ENCODE measurements at regions not wholly inside any gene's neighbourhood (a gene's known extent, or its start where the extent isn't known, plus 50 kb on each side); places are given as distances from the start of the nearest gene placed in this dataset.

DNA sequence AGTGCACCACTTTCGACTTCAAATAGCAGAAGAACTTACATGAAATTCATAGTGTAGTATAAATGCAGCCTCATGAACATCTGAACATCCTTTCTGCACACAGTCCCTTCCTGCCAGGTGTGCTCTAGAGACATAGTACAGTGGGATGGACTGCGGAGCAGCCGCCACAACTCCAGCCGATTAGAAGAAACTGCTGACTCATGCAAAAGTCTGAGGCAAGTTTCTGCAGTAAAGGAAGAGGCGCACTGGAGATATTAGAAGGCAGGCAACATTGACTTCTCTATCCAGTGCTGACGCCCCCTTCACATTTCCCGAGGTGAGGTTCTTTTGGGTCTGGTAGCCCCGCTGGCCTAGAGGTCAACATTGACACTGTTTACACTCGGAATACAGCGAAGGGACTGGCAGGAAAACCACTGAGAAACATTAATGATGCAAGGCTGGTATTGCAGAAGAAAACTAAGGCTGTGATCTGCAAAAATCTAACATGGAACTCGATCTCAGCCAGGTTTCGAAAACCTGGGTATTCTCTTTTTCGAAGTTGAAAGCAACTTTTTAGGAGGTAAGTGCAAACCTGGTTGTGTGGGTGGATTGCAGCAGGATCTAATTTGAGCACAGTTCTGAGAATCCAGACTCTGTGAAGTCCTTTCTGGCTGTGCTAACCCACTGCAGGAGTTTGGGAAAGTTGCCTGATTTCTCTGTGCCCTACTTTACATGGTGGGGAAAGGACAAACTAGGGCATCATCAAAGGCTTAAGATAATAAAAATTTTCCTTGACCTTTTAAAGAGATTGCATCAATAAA is 90.7 kb downstream of the CDC7 start:
- Histone ChIP-seq H3K4me3 (ENCODE audit: low read depth, low read length) (no peak overlapping the region), H3K4me1 (ENCODE audit: control insufficient read depth, insufficient read depth, low read length) (no peaks in the 10 kb centered on the region), H3K27ac (ENCODE audit: low read depth, low read length) (no peak overlapping the region), H3K36me3 (ENCODE audit: control insufficient read depth, insufficient read depth, low read length) (no peaks in the 10 kb centered on the region), H3K9me3 (ENCODE audit: control insufficient read depth, insufficient read depth, low read length) (no peaks in the 10 kb centered on the region), H3K27me3 (ENCODE audit: control insufficient read depth, insufficient read depth, low read length) (no peaks in the 10 kb centered on the region)
- DNase-seq (ENCODE audit: low read depth in 4 of 6, low spot score in 6 of 6), result no peak
- WGBS (ENCODE audit: insufficient coverage), result 90% methylated on average over 10 of the region's 13 CpGs

DNA sequence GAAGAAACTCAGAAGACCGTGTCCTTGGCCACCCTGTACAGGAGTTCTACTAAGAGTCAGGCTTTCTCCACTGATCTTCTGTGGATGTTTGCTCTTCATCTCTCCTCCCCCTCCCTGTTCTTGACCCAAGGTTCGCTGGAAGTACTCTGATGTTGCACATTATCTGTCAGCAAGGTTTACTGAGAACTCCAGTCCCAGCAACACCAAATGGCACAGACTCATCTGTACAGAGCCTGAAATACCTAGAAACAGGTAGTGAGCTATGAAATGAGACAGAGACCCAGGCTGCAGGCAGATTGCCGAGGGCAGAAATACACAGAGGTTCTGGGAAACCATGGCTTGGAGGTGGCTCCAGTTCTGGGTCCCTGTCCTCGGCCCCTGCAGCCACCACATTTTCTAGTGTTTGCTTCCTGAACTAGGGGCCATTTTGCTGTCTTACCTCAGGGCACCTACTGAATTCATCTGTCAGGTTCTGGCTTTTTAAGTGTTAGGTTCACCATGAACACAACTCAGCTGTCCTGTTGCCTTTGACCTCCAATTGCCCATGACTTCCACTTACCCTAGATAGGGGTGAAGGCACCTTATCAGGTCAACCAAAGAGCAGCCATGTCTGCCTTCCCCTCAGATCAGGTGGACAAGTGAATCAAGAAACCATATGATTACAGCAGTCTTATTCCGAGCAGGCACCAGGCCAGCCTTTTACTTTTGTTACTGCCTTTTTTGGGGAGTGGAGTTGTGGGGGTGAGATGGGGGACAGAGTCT is 92.2 kb downstream of the CDC7 start:
- no peaks in the 10 kb centered on the region for H3K27me3 ChIP-seq (ENCODE audit: control insufficient read depth, insufficient read depth, low read length)
- no peaks in the 10 kb centered on the region for H3K9me3 ChIP-seq (ENCODE audit: control insufficient read depth, insufficient read depth, low read length)
- no peak overlapping the region for H3K4me3 ChIP-seq (ENCODE audit: low read depth, low read length)
- whole genome bisulfite sequencing (ENCODE audit: insufficient coverage), result 95% methylated on average over 3 of the region's 5 CpGs
- H3K27ac ChIP-seq (ENCODE audit: low read depth, low read length), result no peak overlapping the region
- no peaks in the 10 kb centered on the region for H3K4me1 ChIP-seq (ENCODE audit: control insufficient read depth, insufficient read depth, low read length)
- no peaks in the 10 kb centered on the region for H3K36me3 ChIP-seq (ENCODE audit: control insufficient read depth, insufficient read depth, low read length)
- no peak for DNase-seq (ENCODE audit: low read depth in 4 of 6, low spot score in 6 of 6)

DNA sequence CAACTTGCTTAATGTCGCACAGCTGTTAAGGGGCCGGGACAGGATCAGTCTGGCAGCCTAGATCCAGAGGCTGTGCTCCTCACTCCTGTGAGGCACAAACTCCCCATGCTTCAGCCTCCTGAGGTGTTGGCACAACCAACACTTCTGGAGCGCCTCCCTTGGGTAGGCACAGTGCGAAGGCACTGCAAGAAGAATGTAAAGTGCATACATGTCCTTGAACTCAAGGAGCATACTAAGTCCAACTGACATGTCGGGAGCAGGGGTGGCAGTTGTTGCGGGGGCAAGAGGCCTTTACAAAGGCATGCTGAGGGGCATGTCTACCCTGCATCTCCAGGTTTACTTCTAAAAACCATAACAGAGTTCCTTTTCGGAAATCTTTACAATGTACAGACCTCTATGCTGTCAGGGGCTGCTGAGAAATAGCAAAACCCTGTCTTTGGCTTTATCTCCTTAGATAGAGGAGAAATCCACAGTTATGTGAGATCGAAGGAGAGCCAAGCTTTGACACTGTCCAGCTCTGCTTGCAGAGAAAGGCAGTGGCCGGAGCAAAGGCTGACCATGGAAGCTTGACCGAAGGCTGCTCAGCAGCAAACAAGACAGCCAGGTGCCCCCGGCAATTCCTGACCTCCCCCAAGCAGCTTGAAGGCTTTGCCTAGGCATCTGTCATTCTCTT is 93.9 kb downstream of the CDC7 start:
- 96% methylated on average over 9 of the region's 11 CpGs for whole genome bisulfite sequencing (ENCODE audit: insufficient coverage)
- Histone ChIP-seq H3K27me3 (ENCODE audit: control insufficient read depth, insufficient read depth, low read length) (no peaks in the 10 kb centered on the region), H3K27ac (ENCODE audit: low read depth, low read length) (no peak overlapping the region), H3K9me3 (ENCODE audit: control insufficient read depth, insufficient read depth, low read length) (no peaks in the 10 kb centered on the region), H3K4me3 (ENCODE audit: low read depth, low read length) (no peak overlapping the region), H3K36me3 (ENCODE audit: control insufficient read depth, insufficient read depth, low read length) (no peaks in the 10 kb centered on the region), H3K4me1 (ENCODE audit: control insufficient read depth, insufficient read depth, low read length) (no peaks in the 10 kb centered on the region)
- no peak for DNase-seq (ENCODE audit: low read depth in 4 of 6, low spot score in 6 of 6)

DNA sequence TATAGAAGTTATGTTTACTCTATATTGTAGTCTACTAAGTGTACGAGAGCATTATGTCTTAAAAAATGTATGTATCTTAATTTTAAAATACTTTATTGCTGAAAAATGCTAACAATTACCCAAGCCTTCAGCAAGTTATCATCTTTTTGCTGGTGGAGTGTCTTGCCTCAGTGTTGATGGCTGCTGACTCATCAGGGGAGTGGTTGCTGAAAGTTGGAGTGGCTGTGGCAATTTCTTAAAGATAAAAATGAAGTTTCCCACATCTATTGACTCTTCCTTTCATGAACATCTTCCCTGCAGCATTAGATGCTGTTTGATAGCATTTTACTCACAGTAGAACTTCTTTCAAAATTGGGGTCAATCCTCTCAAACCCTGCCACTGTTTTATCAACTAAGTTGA is 95.8 kb downstream of the CDC7 start:
- WGBS (ENCODE audit: insufficient coverage), result no CpG with 5 or more reads among the region's 1 CpG
- Histone ChIP-seq H3K36me3 (ENCODE audit: control insufficient read depth, insufficient read depth, low read length) (no peaks in the 10 kb centered on the region), H3K27me3 (ENCODE audit: control insufficient read depth, insufficient read depth, low read length) (no peaks in the 10 kb centered on the region), H3K4me1 (ENCODE audit: control insufficient read depth, insufficient read depth, low read length) (no peaks in the 10 kb centered on the region), H3K9me3 (ENCODE audit: control insufficient read depth, insufficient read depth, low read length) (no peaks in the 10 kb centered on the region), H3K27ac (ENCODE audit: low read depth, low read length) (no peak overlapping the region), H3K4me3 (ENCODE audit: low read depth, low read length) (no peak overlapping the region)
- DNase-seq (ENCODE audit: low read depth in 4 of 6, low spot score in 6 of 6), result no peak

DNA sequence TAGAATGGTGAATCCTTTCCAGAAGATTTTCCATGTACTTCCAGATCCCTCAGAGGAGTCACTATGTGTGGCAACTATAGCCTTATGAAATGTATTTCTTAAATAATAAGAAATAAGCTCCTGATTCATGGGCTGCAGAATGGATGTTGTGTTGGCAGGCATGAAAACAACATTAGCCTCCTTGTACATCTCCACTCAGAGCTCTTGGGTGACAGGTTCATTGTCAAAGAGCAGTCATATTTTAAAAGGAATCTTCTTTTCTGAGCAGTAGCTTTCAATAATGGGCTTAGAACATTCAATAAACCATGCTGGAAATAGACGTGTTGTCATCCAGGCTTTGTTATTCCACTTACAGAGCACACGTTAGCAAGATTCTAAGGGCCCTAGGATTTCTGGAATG is 96.6 kb downstream of the CDC7 start:
- H3K27ac ChIP-seq (ENCODE audit: low read depth, low read length), result no peak overlapping the region
- no peaks in the 10 kb centered on the region for H3K36me3 ChIP-seq (ENCODE audit: control insufficient read depth, insufficient read depth, low read length)
- no CpG with 5 or more reads among the region's 2 CpGs for WGBS (ENCODE audit: insufficient coverage)
- no peak overlapping the region for H3K4me3 ChIP-seq (ENCODE audit: low read depth, low read length)
- peaks cover 3% of the 10 kb centered on the region for H3K4me1 ChIP-seq (ENCODE audit: control insufficient read depth, insufficient read depth, low read length)
- DNase-seq (ENCODE audit: low read depth in 4 of 6, low spot score in 6 of 6), result no peak
- H3K9me3 ChIP-seq (ENCODE audit: control insufficient read depth, insufficient read depth, low read length), result no peaks in the 10 kb centered on the region
- no peaks in the 10 kb centered on the region for H3K27me3 ChIP-seq (ENCODE audit: control insufficient read depth, insufficient read depth, low read length)

DNA sequence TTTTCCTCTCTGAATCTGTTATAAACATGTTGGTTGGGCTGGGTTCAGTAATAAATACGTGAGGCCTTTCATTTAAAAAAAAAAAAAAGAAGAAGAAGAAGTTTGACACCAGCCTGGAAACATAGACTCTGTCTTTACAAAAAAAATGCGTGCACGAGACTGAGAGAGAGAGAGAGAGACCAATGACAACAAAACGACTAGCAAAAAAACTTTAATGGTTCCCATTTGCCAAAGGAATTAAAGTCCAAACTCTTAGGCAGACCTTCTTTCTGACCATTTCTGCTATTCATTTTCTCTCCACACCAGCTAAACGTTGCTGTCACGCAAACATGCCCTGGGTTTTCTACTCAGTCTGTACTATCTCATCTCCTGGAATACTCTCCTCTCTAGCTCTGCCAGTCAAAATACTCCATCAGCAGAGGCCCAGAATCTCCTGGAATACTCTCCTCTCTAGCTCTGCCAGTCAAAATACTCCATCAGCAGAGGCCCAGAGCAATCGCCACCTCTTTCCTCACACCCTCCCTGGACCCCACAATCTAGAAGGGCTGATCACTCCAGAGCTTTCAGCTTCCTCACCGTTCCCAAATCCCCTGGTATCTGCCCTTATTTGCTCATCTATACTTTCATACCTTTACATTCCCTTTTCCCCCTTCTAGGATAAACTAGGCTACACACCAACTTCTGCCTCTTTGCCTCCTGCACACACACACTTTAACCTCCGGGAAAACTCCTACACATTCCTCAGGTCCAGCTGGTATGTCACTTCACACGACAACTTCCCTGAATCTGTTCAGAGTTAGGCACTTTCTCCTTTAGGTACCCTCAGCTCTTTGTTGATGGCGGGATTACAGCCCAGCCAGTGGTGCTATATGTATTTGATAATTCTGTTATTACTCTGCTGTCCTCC is 100.0 kb downstream of the CDC7 start:
- WGBS (ENCODE audit: insufficient coverage), result 75% methylated on average over 5 of the region's 11 CpGs
- Histone ChIP-seq H3K9me3 (ENCODE audit: control insufficient read depth, insufficient read depth, low read length) (no peaks in the 10 kb centered on the region), H3K4me3 (ENCODE audit: low read depth, low read length) (no peak overlapping the region), H3K36me3 (ENCODE audit: control insufficient read depth, insufficient read depth, low read length) (no peaks in the 10 kb centered on the region), H3K27me3 (ENCODE audit: control insufficient read depth, insufficient read depth, low read length) (no peaks in the 10 kb centered on the region), H3K4me1 (ENCODE audit: control insufficient read depth, insufficient read depth, low read length) (peaks cover 3% of the 10 kb centered on the region), H3K27ac (ENCODE audit: low read depth, low read length) (peak overlapping the region; percentile 47)
- peak in 1 of 6 donors; percentile 58 for DNase-seq (ENCODE audit: low read depth in 4 of 6, low spot score in 6 of 6)

DNA sequence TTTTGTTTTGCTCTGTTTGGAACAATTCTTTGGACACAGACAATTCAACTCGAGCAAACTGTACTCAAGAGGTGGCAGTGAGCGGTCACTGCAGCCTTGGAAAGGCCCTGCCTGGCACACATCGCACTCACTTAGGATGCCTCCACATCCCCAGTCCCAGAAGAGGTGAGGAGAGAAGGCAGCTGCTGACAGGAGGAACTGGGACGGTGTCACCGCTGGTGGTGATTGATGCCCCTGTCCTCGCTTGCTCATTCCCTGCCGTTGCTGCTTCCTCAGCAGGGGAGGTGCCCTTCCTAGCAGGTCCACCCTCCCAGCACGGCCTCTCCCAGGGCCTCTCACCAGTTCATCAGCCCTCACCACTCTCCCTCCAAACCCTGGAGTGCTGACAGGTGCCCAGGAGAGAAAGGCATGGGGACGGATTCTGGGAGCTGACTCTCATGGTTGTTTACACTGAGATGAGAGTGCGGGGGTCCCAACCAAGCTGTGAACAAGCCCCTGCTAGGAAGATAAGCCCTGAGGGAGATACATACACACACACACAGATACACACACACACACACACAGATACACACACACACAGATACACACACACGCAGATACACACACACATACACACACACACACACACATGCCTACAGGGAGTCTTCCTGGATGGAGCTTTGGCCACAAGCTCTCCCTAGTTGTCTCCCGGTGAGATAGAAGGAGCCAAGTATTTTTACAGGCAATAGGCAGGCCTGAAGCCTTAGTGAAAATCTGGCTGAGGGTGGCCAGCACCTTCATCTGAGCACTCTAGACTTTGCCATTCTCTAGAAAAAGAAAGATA is 101.1 kb downstream of the CDC7 start:
- no peak overlapping the region for H3K4me3 ChIP-seq (ENCODE audit: low read depth, low read length)
- H3K36me3 ChIP-seq (ENCODE audit: control insufficient read depth, insufficient read depth, low read length), result no peaks in the 10 kb centered on the region
- no peaks in the 10 kb centered on the region for H3K9me3 ChIP-seq (ENCODE audit: control insufficient read depth, insufficient read depth, low read length)
- DNase-seq (ENCODE audit: low read depth in 4 of 6, low spot score in 6 of 6), result no peak
- H3K27me3 ChIP-seq (ENCODE audit: control insufficient read depth, insufficient read depth, low read length), result no peaks in the 10 kb centered on the region
- WGBS (ENCODE audit: insufficient coverage), result 50% methylated on average over 7 of the region's 12 CpGs
- no peak overlapping the region for H3K27ac ChIP-seq (ENCODE audit: low read depth, low read length)
- H3K4me1 ChIP-seq (ENCODE audit: control insufficient read depth, insufficient read depth, low read length), result peaks cover 3% of the 10 kb centered on the region

DNA sequence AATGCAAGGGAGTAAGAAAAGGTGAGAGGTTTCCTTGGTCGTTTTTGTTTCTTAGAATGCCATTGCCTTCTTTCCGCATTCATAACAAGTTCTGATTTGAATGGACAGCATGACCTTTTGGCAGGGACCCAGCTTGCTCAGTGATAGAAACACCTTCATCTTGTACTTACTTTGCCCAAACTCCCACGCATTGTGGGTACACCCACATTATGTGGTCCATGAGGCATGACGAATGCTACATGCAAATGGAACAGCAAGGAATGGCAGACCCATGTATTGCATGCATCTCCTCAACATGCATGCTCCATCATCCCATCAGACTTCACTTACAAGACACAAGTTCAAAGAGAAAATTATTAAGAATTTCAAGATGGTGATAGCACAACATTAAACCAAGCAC is 102.8 kb downstream of the CDC7 start:
- no peak overlapping the region for H3K4me3 ChIP-seq (ENCODE audit: low read depth, low read length)
- no peaks in the 10 kb centered on the region for H3K36me3 ChIP-seq (ENCODE audit: control insufficient read depth, insufficient read depth, low read length)
- H3K4me1 ChIP-seq (ENCODE audit: control insufficient read depth, insufficient read depth, low read length), result peaks cover 3% of the 10 kb centered on the region
- no peak for DNase-seq (ENCODE audit: low read depth in 4 of 6, low spot score in 6 of 6)
- no peak overlapping the region for H3K27ac ChIP-seq (ENCODE audit: low read depth, low read length)
- 94% methylated on average over 4 of the region's 4 CpGs for WGBS (ENCODE audit: insufficient coverage)
- no peaks in the 10 kb centered on the region for H3K27me3 ChIP-seq (ENCODE audit: control insufficient read depth, insufficient read depth, low read length)
- H3K9me3 ChIP-seq (ENCODE audit: control insufficient read depth, insufficient read depth, low read length), result no peaks in the 10 kb centered on the region

All from spinal cord (tissue), 9 donors.